Suprapubic skin (tissue), 4 donors: ENCODE measurements at regions not wholly inside any gene's neighbourhood (a gene's known extent, or its start where the extent isn't known, plus 50 kb on each side); places are given as distances from the start of the nearest gene placed in this dataset.

Source experiments
- CTCF ChIP-seq, 2 donors: fragments of 200-600 bp in 1 of 2; fragments of 450-650 bp in 1 of 2; sonication (generic) in 1 of 2; IDR thresholded peaks; one replicate each; pipeline ENCODE4 v1.5.1; 2016 to 2019; ENCODE audit warnings: antibody characterized with exemption in 2 of 2, mild to moderate bottlenecking in 1 of 2, moderate library complexity in 1 of 2
- EP300 ChIP-seq: sonication (generic); formaldehyde crosslinking; IDR thresholded peaks from one replicate; pipeline ENCODE4 v1.6.1; 2017; ENCODE audit warnings: antibody characterized with exemption
- POLR2A ChIP-seq, 2 donors: fragments of 450-650 bp; IDR thresholded peaks; one replicate each; pipeline ENCODE4 v1.6.1; 2017; ENCODE audit warnings: antibody characterized with exemption in 2 of 2, mild to moderate bottlenecking in 2 of 2, moderate library complexity in 2 of 2
- POLR2AphosphoS5 ChIP-seq, 3 donors: sonication (generic); formaldehyde crosslinking; IDR thresholded peaks; one replicate each; pipeline ENCODE4 v1.6.1; 2017; ENCODE audit warnings: antibody characterized with exemption in 3 of 3

DNA sequence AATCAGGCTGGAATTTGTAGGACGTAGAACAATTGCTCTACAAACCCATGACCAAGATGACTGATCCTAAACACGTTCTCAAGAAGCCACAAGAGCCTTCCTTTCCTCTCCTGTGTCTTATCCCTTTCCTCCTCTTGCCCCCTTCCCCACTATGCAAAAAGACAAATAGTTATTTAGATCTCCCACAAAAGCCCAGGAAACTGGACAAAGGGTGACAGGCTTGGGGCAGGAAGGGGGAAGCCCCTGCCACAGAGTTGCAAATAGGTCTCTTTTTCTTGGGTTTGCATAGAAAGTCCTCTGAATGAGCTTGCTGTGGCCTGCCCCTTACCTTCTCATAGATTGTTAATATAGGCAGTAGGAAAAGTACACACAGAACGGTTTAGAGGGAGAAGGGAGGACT is 377.1 kb upstream of the BTBD3 start:
- TF ChIP-seq CTCF (IDR thresholded peaks at IDR 0.05) (no peak), EP300 (no peak), POLR2A (IDR thresholded peaks at IDR 0.05) (no peak), POLR2AphosphoS5 (IDR thresholded peaks at IDR 0.05) (no peak)
